ENCODE measurements at regions not wholly inside any gene's neighbourhood (a gene's known extent, or its start where the extent isn't known, plus 50 kb on each side); places are given as distances from the start of the nearest gene placed in this dataset.

GRCh38 chr5:91477408-91477807 is 94.3 kb upstream of the ARRDC3 start:
- TF ChIP-seq, protein P1, sequence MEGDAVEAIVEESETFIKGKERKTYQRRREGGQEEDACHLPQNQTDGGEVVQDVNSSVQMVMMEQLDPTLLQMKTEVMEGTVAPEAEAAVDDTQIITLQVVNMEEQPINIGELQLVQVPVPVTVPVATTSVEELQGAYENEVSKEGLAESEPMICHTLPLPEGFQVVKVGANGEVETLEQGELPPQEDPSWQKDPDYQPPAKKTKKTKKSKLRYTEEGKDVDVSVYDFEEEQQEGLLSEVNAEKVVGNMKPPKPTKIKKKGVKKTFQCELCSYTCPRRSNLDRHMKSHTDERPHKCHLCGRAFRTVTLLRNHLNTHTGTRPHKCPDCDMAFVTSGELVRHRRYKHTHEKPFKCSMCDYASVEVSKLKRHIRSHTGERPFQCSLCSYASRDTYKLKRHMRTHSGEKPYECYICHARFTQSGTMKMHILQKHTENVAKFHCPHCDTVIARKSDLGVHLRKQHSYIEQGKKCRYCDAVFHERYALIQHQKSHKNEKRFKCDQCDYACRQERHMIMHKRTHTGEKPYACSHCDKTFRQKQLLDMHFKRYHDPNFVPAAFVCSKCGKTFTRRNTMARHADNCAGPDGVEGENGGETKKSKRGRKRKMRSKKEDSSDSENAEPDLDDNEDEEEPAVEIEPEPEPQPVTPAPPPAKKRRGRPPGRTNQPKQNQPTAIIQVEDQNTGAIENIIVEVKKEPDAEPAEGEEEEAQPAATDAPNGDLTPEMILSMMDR (IDR thresholded peaks at IDR 0.05; ENCODE audit: low read length) = no peak
- no peak for TF ChIP-seq EZH2 (IDR thresholded peaks at IDR 0.05; ENCODE audit: borderline replicate concordance, low read length)

Measured in OCI-LY1 (cell line).